GM19035 (cell line): ENCODE measurements at regions not wholly inside any gene's neighbourhood (a gene's known extent, or its start where the extent isn't known, plus 50 kb on each side); places are given as distances from the start of the nearest gene placed in this dataset.

Experiments used
- ATAC-seq: cut with Tn5 transposase; IDR thresholded peaks from one replicate; pipeline ENCODE4 v1.9.1; 2021; ENCODE audit not compliant: unreplicated experiment

- ATAC-seq: no peak
Measured at GRCh38 chr1:88101041-88101440, 583.0 kb upstream of the PKN2 start.

GRCh38 chr1:88104236-88104635 is 579.8 kb upstream of the PKN2 start:
- no peak for ATAC-seq

- no peak for ATAC-seq
Measured at GRCh38 chr1:88104886-88105285, 579.2 kb upstream of the PKN2 start.

GRCh38 chr1:88111816-88112215 is 572.3 kb upstream of the PKN2 start:
- no peak for ATAC-seq

GRCh38 chr1:88117597-88117996 is 566.5 kb upstream of the PKN2 start:
- ATAC-seq: no peak

GRCh38 chr1:88118176-88118845 is 565.8 kb upstream of the PKN2 start:
- ATAC-seq: no peak

- ATAC-seq: no peak
Measured at GRCh38 chr1:88124614-88125013, 559.5 kb upstream of the PKN2 start.

GRCh38 chr1:88126467-88126866 is 557.6 kb upstream of the PKN2 start:
- ATAC-seq: no peak

- no peak for ATAC-seq
Measured at GRCh38 chr1:88133991-88134390, 550.1 kb upstream of the PKN2 start.

- ATAC-seq: no peak
Measured at GRCh38 chr1:88134983-88135921, 548.8 kb upstream of the PKN2 start.

GRCh38 chr1:88139633-88140032 is 544.4 kb upstream of the PKN2 start:
- ATAC-seq: no peak

GRCh38 chr1:88140325-88140724 is 543.7 kb upstream of the PKN2 start:
- no peak for ATAC-seq

- ATAC-seq: peak; percentile 69
Measured at GRCh38 chr1:88141499-88142074, 542.5 kb upstream of the PKN2 start.

GRCh38 chr1:88145752-88146151 is 538.3 kb upstream of the PKN2 start:
- ATAC-seq: no peak

- ATAC-seq: no peak
Measured at GRCh38 chr1:88149686-88150085, 534.4 kb upstream of the PKN2 start.

- ATAC-seq: no peak
Measured at GRCh38 chr1:88150330-88150729, 533.7 kb upstream of the PKN2 start.

GRCh38 chr1:88163187-88163586 is 520.9 kb upstream of the PKN2 start:
- ATAC-seq: no peak

GRCh38 chr1:88168126-88168525 is 515.9 kb upstream of the PKN2 start:
- no peak for ATAC-seq

GRCh38 chr1:88169139-88169538 is 514.9 kb upstream of the PKN2 start:
- no peak for ATAC-seq

GRCh38 chr1:88169939-88170338 is 514.1 kb upstream of the PKN2 start:
- no peak for ATAC-seq

- no peak for ATAC-seq
Measured at GRCh38 chr1:88175120-88175630, 508.9 kb upstream of the PKN2 start.
